SK-N-SH (cell line): ENCODE measurements at regions not wholly inside any gene's neighbourhood (a gene's known extent, or its start where the extent isn't known, plus 50 kb on each side); places are given as distances from the start of the nearest gene placed in this dataset.

Experiments used
- FOXM1 ChIP-seq: IDR thresholded peaks from 2 replicates; pipeline ENCODE4 v1.4.0; 2012; ENCODE audit warnings: low read depth, mild to moderate bottlenecking
- POLR2AphosphoS5 ChIP-seq: IDR thresholded peaks from 2 replicates; pipeline ENCODE4 v1.6.1; 2012; ENCODE audit warnings: low read depth, low read length
- RCOR1 ChIP-seq: fragments of 150-350 bp; IDR thresholded peaks from 2 replicates; pipeline ENCODE4 v1.6.1; 2017; ENCODE audit warnings: antibody characterized with exemption, low read length
- TF ChIP-seq, protein P1 (sequence below): fragments of 200-600 bp; sonication (generic); IDR thresholded peaks from 2 replicates; pipeline ENCODE4 v1.6.1; 2017; ENCODE audit warnings: antibody characterized with exemption, mild to moderate bottlenecking, moderate library complexity

- TF ChIP-seq, protein P1, sequence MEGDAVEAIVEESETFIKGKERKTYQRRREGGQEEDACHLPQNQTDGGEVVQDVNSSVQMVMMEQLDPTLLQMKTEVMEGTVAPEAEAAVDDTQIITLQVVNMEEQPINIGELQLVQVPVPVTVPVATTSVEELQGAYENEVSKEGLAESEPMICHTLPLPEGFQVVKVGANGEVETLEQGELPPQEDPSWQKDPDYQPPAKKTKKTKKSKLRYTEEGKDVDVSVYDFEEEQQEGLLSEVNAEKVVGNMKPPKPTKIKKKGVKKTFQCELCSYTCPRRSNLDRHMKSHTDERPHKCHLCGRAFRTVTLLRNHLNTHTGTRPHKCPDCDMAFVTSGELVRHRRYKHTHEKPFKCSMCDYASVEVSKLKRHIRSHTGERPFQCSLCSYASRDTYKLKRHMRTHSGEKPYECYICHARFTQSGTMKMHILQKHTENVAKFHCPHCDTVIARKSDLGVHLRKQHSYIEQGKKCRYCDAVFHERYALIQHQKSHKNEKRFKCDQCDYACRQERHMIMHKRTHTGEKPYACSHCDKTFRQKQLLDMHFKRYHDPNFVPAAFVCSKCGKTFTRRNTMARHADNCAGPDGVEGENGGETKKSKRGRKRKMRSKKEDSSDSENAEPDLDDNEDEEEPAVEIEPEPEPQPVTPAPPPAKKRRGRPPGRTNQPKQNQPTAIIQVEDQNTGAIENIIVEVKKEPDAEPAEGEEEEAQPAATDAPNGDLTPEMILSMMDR = no peak
- TF ChIP-seq POLR2AphosphoS5 (no peak), RCOR1 (no peak; the same call in 1 of the 2 replicates), FOXM1 (no peak)
These were observed 2017.6 kb upstream of the IGFBP7 start for GRCh38 chr4:59127743-59128142.
